ENCODE measurements at regions not wholly inside any gene's neighbourhood (a gene's known extent, or its start where the extent isn't known, plus 50 kb on each side); places are given as distances from the start of the nearest gene placed in this dataset.

DNA sequence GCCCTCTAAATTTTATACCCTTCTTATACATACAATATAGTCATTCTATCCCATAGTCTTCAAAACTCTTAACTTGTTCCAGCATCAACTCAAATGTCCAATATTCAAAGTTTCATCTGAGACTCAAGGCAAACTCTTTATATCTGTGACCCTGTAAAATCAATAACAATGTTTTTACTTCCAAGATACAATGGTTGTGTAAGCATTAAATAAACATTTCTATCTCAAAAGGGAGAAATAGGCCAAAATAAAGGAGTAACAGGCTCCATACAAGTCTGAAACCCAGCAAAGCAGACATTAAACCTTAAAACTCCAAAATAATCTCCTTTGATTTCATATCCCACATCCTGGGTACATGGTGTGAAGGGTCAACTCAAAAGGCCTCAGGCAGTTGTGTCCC is 1299.1 kb downstream of the MRPL39 start:
- Histone ChIP-seq H3K9me3 (replicated peaks) (0 out of 2 replicates have a peak, but pooled peaks cover 3% of the 10 kb centered on the region), H3K27me3 (replicated peaks) (no peaks in the 10 kb centered on the region), H3K4me3 (no peak overlapping the region), H3K4me1 (replicated peaks) (no peaks in the 10 kb centered on the region), H3K27ac (no peak overlapping the region), H3K36me3 (no peaks in the 10 kb centered on the region)
- no peak for DNase-seq (ENCODE audit: low read depth in 1 of 2, low spot score in 2 of 2)

DNA sequence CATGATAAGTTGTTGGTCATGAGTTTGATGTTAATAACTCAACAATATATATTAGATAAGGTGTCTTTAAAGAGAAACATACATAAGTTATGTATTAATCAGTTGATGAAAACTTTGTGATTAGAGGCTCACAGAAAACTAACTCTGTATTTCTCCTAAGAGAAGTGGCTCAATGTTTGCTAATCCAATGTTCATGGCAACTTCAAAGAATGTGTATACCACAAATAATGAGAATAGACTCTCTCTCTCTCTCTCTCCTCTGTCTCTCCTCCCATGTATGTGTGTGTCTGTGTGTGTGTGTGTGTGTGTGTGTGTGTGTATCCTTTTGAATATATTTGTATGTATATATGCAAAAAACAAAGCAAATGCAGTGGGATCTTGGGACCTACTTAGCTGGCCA is 1304.9 kb downstream of the MRPL39 start:
- no peaks in the 10 kb centered on the region for H3K4me1 ChIP-seq (replicated peaks)
- 0 out of 2 replicates have a peak, but pooled peaks cover 3% of the 10 kb centered on the region for H3K9me3 ChIP-seq (replicated peaks)
- no peak overlapping the region for H3K4me3 ChIP-seq
- no peaks in the 10 kb centered on the region for H3K27me3 ChIP-seq (replicated peaks)
- H3K36me3 ChIP-seq = no peaks in the 10 kb centered on the region
- no peak for DNase-seq (ENCODE audit: low read depth in 1 of 2, low spot score in 2 of 2)
- H3K27ac ChIP-seq = no peak overlapping the region

DNA sequence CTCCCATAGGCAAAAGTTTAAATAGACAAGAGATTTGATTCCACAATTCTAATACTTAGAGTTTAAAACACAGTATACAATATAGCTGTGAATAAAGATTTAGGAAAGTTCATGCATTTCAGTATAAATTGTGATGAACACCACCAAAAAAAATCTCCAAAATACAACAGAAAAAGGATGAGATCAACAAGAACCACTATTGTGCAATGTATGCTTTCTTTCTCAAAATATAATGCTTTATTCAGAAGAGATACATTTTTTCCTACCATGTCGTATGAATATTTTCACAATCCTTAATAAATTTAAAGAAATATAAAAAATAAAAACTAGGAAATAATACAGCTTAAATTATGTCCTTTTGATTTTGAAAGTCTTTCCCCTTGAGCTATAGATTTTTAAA is 1309.2 kb downstream of the MRPL39 start:
- no peak for DNase-seq (ENCODE audit: low read depth in 1 of 2, low spot score in 2 of 2)
- Histone ChIP-seq H3K4me1 (replicated peaks) (no peaks in the 10 kb centered on the region), H3K27me3 (replicated peaks) (no peaks in the 10 kb centered on the region), H3K36me3 (no peaks in the 10 kb centered on the region), H3K4me3 (no peak overlapping the region), H3K27ac (no peak overlapping the region), H3K9me3 (replicated peaks) (no peaks in the 10 kb centered on the region; the same call in 1 of the 2 replicates)

DNA sequence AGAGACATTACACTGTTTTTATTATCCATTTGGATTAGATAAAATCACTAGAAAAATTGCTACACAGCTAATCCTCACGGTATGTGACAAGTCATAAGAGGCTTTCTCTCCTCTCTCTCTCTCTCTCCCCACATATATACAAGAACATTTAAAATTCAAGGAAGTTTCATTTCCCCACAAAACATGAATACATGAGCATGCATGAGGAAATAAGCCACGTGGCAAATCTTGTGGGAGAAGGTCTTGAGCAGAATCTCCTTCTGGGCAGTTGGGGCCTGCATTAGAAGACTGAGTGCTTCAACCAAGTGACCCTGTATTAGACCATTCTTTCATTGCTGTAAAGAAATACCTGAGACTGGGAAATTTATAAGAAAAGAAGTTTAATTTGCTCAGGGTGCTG is 1313.1 kb downstream of the MRPL39 start:
- Histone ChIP-seq H3K4me1 (replicated peaks) (no peaks in the 10 kb centered on the region), H3K36me3 (no peaks in the 10 kb centered on the region), H3K4me3 (no peak overlapping the region), H3K27ac (no peak overlapping the region), H3K27me3 (replicated peaks) (no peaks in the 10 kb centered on the region), H3K9me3 (replicated peaks) (no peaks in the 10 kb centered on the region; the same call in 1 of the 2 replicates)
- DNase-seq (ENCODE audit: low read depth in 1 of 2, low spot score in 2 of 2) = no peak

DNA sequence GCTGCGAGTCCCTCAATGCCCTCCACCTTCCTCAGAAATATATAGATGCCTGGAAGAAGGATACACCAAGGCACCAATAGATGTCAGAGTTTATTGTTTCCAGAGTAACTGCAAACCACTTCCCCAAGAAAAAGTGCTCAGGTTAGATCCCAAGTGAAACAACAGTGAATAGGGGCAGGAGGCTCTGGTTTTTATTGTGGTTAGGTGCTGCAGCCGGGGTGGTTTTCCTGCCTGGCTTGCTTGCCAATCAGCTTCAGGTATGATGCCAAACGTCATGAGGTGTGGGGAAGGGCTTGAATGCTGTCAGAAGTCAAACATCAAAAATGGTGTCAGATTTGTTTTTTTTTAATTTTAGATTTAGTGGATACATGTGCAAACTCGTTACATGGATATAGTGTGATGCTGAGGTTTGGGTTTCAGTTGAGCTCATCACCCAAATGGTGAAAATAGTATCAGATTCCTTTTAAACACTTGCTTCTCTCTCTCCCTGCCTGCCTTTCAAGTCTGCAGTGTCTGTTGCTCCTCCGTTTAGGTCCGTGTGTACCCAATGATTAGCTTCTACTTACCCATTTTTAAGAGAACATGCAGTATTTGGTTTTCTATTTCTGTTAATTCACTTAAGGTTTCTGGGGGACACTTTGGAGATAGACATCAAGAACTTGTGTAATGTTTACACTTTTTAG is 1317.0 kb downstream of the MRPL39 start:
- Histone ChIP-seq H3K36me3 (no peaks in the 10 kb centered on the region), H3K27ac (no peak overlapping the region), H3K9me3 (replicated peaks) (peaks cover 2% of the 10 kb centered on the region; the same call in 1 of the 2 replicates), H3K4me3 (no peak overlapping the region), H3K27me3 (replicated peaks) (no peaks in the 10 kb centered on the region), H3K4me1 (replicated peaks) (no peaks in the 10 kb centered on the region)
- no peak for DNase-seq (ENCODE audit: low read depth in 1 of 2, low spot score in 2 of 2)

DNA sequence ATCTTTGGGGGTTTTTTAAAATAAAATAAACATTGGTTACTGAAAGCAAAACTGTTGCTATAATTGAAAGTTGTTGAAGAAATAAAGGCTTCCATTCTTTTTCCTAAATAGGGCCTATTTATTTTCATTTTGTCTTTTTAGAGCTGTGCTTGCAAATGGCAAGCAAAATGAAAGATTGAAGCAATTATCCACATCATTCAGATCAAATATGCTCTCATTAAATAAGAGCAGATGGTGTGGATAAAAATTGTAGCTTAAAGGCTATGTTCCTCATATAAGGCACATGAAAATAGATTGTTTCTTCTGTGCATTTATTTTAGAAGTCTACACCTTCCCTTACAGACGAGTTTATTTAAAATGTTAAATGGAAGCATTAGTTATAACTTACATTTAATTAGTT is 1317.7 kb downstream of the MRPL39 start:
- Histone ChIP-seq H3K36me3 (no peaks in the 10 kb centered on the region), H3K4me3 (no peak overlapping the region)

DNA sequence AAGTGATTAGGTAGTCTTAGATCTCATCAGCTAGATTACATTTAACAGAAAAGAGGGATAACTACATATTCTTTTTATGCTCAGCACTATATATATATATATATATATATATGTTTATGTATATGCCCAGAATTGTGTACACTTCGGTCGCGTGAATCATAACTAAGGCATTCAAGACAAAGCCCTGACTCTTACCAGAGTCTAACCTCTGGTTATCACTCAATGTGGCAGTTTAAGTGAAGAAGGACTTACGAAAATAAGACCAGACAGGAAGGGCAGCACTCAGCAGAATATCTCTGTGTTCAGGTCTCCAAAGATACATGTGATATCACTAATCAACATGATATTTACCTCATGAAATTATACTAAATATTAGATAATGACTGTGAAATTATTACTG is 1326.7 kb downstream of the MRPL39 start:
- Histone ChIP-seq H3K9me3 (replicated peaks) (peaks cover 2% of the 10 kb centered on the region; the same call in 1 of the 2 replicates), H3K4me1 (replicated peaks) (no peaks in the 10 kb centered on the region), H3K36me3 (no peaks in the 10 kb centered on the region), H3K4me3 (no peak overlapping the region), H3K27ac (no peak overlapping the region), H3K27me3 (replicated peaks) (no peaks in the 10 kb centered on the region)
- DNase-seq (ENCODE audit: low read depth in 1 of 2, low spot score in 2 of 2) = no peak

More for the DNA sequence above, 1317.7 kb downstream of the MRPL39 start:
- Histone ChIP-seq H3K27me3 (replicated peaks) (no peaks in the 10 kb centered on the region), H3K4me1 (replicated peaks) (no peaks in the 10 kb centered on the region), H3K27ac (no peak overlapping the region), H3K9me3 (replicated peaks) (peaks cover 2% of the 10 kb centered on the region; the same call in 1 of the 2 replicates)
- DNase-seq (ENCODE audit: low read depth in 1 of 2, low spot score in 2 of 2) = no peak

DNA sequence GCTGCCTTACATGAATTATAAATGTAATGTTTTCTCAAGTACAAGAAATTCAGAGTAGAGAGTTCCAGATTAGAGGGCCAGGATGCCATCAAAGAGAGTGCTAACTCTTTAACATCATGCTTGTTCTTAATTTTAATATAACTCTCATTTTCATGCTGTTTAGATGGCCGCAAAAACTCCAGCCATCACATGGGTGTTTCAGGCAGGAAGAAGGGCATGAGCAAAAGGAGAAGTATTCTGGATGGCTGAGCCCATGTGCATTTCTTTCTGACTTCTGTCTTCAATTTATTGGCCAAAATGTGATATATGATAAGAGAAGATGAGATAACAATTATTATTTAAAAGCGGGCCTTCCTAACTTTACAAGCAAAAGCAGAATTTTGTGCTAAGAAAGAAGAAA is 1328.6 kb downstream of the MRPL39 start:
- Histone ChIP-seq H3K27ac (no peak overlapping the region), H3K4me3 (no peak overlapping the region), H3K27me3 (replicated peaks) (no peaks in the 10 kb centered on the region), H3K36me3 (no peaks in the 10 kb centered on the region), H3K9me3 (replicated peaks) (no peaks in the 10 kb centered on the region; the same call in 1 of the 2 replicates), H3K4me1 (replicated peaks) (no peaks in the 10 kb centered on the region)
- DNase-seq (ENCODE audit: low read depth in 1 of 2, low spot score in 2 of 2) = no peak

DNA sequence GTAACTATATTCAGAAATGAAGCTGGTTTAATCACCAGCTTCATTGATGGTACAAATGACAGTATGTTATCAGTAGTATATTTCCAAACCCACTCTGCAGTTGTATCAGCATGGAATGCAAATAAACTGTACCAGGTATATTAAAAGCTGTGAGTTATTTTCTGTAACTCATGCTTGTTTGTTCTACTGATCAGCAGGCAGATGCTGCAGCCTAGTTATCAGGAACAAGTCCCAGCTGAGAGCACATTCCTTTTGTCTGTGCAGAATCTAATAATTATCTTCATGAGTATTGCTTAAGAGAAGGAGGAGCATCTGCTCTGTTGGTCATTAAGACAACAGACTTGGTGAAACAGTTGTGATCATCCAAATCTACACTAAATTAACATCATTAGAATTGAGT is 1331.1 kb downstream of the MRPL39 start:
- Histone ChIP-seq H3K4me1 (replicated peaks) (no peaks in the 10 kb centered on the region), H3K27me3 (replicated peaks) (no peaks in the 10 kb centered on the region), H3K4me3 (no peak overlapping the region), H3K27ac (no peak overlapping the region), H3K9me3 (replicated peaks) (no peaks in the 10 kb centered on the region; the same call in 1 of the 2 replicates), H3K36me3 (no peaks in the 10 kb centered on the region)
- no peak for DNase-seq (ENCODE audit: low read depth in 1 of 2, low spot score in 2 of 2)

DNA sequence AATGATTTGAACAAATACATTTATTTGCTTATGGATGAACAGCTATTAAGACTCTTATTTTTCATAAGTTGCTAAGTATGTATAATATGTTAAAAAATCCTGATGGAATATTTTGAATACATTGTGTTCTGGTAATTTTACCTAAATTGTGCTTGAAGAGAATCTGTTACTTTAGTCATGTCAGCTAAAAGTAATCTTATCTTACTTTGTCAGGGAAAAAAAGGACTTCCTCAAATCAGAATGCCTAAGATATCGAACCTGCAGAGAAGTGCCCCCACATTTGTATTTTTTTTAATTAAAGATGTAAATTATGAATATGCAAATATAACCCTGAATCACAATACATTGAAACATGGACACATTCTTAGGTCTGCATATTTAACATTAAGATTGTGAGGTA is 1331.7 kb downstream of the MRPL39 start:
- no peaks in the 10 kb centered on the region for H3K27me3 ChIP-seq (replicated peaks)
- H3K27ac ChIP-seq = no peak overlapping the region
- H3K9me3 ChIP-seq (replicated peaks) = no peaks in the 10 kb centered on the region; the same call in 1 of the 2 replicates
- no peak overlapping the region for H3K4me3 ChIP-seq
- H3K4me1 ChIP-seq (replicated peaks) = no peaks in the 10 kb centered on the region
- DNase-seq (ENCODE audit: low read depth in 1 of 2, low spot score in 2 of 2) = no peak
- no peaks in the 10 kb centered on the region for H3K36me3 ChIP-seq

DNA sequence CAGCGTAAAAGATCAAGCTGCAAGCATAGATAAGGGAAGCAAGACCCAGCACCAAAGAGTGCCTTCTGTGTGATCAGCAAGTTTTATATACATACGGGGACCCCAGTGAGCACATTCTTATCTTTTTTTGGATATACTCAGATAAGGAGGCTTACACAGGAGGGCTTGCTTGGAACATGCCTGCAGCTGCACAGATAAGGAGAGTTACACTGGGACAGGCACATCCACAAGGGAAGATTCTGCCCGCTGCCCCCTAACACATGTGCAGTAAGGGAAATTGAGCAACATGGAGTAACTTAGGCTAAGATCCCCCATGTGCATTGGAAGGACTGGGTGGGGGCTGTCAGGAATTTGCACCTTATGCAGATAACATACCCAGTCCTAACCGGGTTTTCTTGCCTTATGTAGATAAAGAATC is 1334.8 kb downstream of the MRPL39 start:
- Histone ChIP-seq H3K27ac (no peak overlapping the region), H3K27me3 (replicated peaks) (no peaks in the 10 kb centered on the region)
- DNase-seq (ENCODE audit: low read depth in 1 of 2, low spot score in 2 of 2) = no peak

DNA sequence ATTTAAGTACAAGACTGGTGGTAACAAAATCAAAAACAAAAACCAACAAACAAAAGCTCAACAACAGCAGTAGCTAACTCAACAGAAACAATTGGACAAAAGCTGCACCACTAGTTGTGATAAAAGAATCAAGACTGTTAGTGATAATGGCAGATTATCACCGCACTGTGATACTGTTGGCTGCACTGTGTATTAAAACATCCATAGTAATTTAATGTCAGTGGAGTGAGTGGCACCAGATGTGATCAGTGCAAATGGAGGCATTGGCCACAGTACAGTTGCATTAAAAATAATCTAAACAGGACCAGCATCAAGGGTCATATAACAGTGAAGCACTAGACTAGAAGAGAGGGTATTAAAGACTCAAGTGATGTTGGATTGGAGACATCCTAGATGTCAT is 1341.3 kb downstream of the MRPL39 start:
- no peak for DNase-seq (ENCODE audit: low read depth in 1 of 2, low spot score in 2 of 2)
- Histone ChIP-seq H3K27ac (no peak overlapping the region), H3K4me1 (replicated peaks) (no peaks in the 10 kb centered on the region), H3K36me3 (no peaks in the 10 kb centered on the region), H3K27me3 (replicated peaks) (no peaks in the 10 kb centered on the region), H3K9me3 (replicated peaks) (no peaks in the 10 kb centered on the region), H3K4me3 (no peak overlapping the region)

More for the DNA sequence above, 1334.8 kb downstream of the MRPL39 start:
- Histone ChIP-seq H3K4me1 (replicated peaks) (no peaks in the 10 kb centered on the region), H3K4me3 (no peak overlapping the region), H3K36me3 (no peaks in the 10 kb centered on the region), H3K9me3 (replicated peaks) (no peaks in the 10 kb centered on the region; the same call in 1 of the 2 replicates)

DNA sequence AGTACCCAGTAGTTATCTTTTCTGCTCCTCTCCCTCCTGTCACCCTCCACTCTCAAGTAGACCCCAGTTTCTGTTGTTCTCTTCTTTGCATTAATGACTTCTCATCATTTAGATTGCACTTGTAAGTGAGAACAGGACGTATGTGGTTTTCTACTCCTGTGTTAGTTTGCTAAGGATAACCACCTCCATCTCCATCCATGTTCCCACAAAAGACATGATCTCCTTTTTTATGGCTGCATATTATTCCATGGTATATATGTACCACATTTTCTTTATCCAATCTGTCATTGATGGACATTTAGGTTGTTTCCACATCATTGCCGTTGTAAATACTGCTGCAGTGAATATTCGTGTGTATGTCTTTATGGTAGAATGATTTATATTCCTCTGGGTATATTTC is 1346.5 kb downstream of the MRPL39 start:
- Histone ChIP-seq H3K4me3 (no peak overlapping the region), H3K4me1 (replicated peaks) (no peaks in the 10 kb centered on the region), H3K27me3 (replicated peaks) (no peaks in the 10 kb centered on the region), H3K27ac (no peak overlapping the region), H3K9me3 (replicated peaks) (no peaks in the 10 kb centered on the region), H3K36me3 (no peaks in the 10 kb centered on the region)
- DNase-seq (ENCODE audit: low read depth in 1 of 2, low spot score in 2 of 2) = no peak

DNA sequence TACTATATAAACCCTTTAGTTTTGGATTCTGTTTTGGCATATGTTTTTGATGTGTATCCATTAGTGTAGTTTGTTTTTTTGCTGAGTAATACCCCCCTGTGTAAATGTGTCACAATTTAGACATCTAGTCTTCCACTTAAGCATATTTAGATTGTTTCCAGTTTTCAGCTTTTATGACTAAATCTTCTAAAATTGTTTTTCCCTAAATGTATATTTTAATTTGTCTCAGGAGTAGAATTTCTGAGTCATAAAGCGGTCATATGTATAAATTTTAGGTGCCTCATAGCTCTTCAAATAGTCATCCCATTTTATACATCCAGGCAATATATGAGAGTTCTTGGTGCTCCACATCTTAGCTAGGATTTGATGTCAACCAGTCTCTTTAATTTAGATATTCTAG is 1348.0 kb downstream of the MRPL39 start:
- H3K4me3 ChIP-seq = no peak overlapping the region
- no peaks in the 10 kb centered on the region for H3K36me3 ChIP-seq
- no peaks in the 10 kb centered on the region for H3K9me3 ChIP-seq (replicated peaks)
- no peak overlapping the region for H3K27ac ChIP-seq
- H3K4me1 ChIP-seq (replicated peaks) = no peaks in the 10 kb centered on the region
- no peak for DNase-seq (ENCODE audit: low read depth in 1 of 2, low spot score in 2 of 2)
- H3K27me3 ChIP-seq (replicated peaks) = no peaks in the 10 kb centered on the region

DNA sequence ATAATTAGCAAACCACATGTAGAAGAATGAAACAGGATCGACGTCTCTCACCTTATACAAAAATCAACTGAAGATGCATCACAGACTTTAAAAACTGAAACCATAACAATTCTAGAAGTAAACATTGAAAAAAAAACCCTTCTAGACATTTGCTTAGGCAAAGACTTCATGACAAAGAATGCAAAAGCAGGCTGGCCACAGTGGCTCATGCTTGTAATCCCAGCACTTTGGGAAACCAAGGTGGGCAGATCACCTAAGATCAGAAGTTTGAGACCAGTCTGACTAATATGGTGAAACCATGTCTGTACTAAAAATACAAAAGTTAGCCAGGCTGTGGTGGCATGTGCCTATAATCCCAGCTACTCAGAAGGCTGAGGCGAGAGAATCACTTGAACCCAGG is 1351.7 kb downstream of the MRPL39 start:
- Histone ChIP-seq H3K36me3 (no peaks in the 10 kb centered on the region), H3K27ac (no peak overlapping the region), H3K9me3 (replicated peaks) (0 out of 2 replicates have a peak, but pooled peaks cover 3% of the 10 kb centered on the region), H3K27me3 (replicated peaks) (no peaks in the 10 kb centered on the region), H3K4me3 (no peak overlapping the region), H3K4me1 (replicated peaks) (no peaks in the 10 kb centered on the region)
- no peak for DNase-seq (ENCODE audit: low read depth in 1 of 2, low spot score in 2 of 2)

Measured in SJSA1 (cell line).